MM.1S (cell line): ENCODE measurements at regions not wholly inside any gene's neighbourhood (a gene's known extent, or its start where the extent isn't known, plus 50 kb on each side); places are given as distances from the start of the nearest gene placed in this dataset.

ENCODE experiments used
- DNase-seq: peaks from one replicate; pipeline ENCODE4 v3.0.0-alpha.2; 2015
- H2AFZ ChIP-seq: fragments of 300-600 bp; sonication (generic); 2 replicates; pipeline ENCODE4 v1.6.0; 2016; ENCODE audit warnings: antibody characterized with exemption, low read length
- H3F3A ChIP-seq: fragments of 300-600 bp; sonication (generic); 2 replicates; pipeline ENCODE4 v1.6.1; 2016; ENCODE audit warnings: mild to moderate bottlenecking, antibody characterized with exemption, low read length, moderate library complexity, mixed read lengths; ENCODE audit not compliant: insufficient read depth
- H3K27ac ChIP-seq: fragments of 300-600 bp; sonication (generic); 2 replicates; pipeline ENCODE4 v1.5.1; 2016; ENCODE audit warnings: mild to moderate bottlenecking, low read length
- H3K27me3 ChIP-seq: fragments of 300-600 bp; sonication (generic); replicated peaks from 2 replicates; pipeline ENCODE4 v1.6.0; 2016; ENCODE audit warnings: low read length; ENCODE audit not compliant: insufficient read depth
- H3K36me3 ChIP-seq: fragments of 300-600 bp; sonication (generic); replicated peaks from 2 replicates; pipeline ENCODE4 v1.6.1; 2016; ENCODE audit warnings: mild to moderate bottlenecking, low read length, mixed read lengths; ENCODE audit not compliant: insufficient read depth
- H3K4me1 ChIP-seq: fragments of 300-600 bp; sonication (generic); 2 replicates; pipeline ENCODE4 v1.6.1; 2016; ENCODE audit warnings: low read length, mixed read lengths
- H3K4me2 ChIP-seq: fragments of 300-600 bp; sonication (generic); 2 replicates; pipeline ENCODE4 v1.6.0; 2016; ENCODE audit warnings: low read depth, low read length
- H3K4me3 ChIP-seq: fragments of 300-600 bp; sonication (generic); 2 replicates; pipeline ENCODE4 v1.5.1; 2016; ENCODE audit warnings: low read length, mixed read lengths
- H3K79me2 ChIP-seq: fragments of 300-600 bp; sonication (generic); 2 replicates; pipeline ENCODE4 v1.6.1; 2016; ENCODE audit warnings: mixed run types, low read length, mixed read lengths
- H3K9ac ChIP-seq: fragments of 300-600 bp; sonication (generic); 2 replicates; pipeline ENCODE4 v1.6.1; 2016; ENCODE audit warnings: low read length, mixed read lengths
- H3K9me2 ChIP-seq: fragments of 300-600 bp; sonication (generic); replicated peaks from 2 replicates; pipeline ENCODE4 v1.6.1; 2016; ENCODE audit warnings: mild to moderate bottlenecking, low read length, mixed read lengths; ENCODE audit not compliant: insufficient read depth
- H3K9me3 ChIP-seq: fragments of 300-600 bp; sonication (generic); replicated peaks from 2 replicates; pipeline ENCODE4 v1.6.1; 2016; ENCODE audit warnings: mild to moderate bottlenecking, low read length, mixed read lengths; ENCODE audit not compliant: insufficient read depth
- H4K20me1 ChIP-seq: fragments of 300-600 bp; sonication (generic); 2 replicates; pipeline ENCODE4 v1.6.1; 2016; ENCODE audit warnings: mild to moderate bottlenecking, low read length, moderate library complexity, mixed read lengths; ENCODE audit not compliant: insufficient read depth
- CTCF ChIP-seq: fragments of 300-600 bp; sonication (generic); IDR thresholded peaks from 2 replicates; pipeline ENCODE4 v1.5.1; 2016; ENCODE audit warnings: antibody characterized with exemption, low read length, mixed read lengths
- EZH2 ChIP-seq: fragments of 300-600 bp; sonication (generic); optimal IDR thresholded peaks from 2 replicates; pipeline ENCODE3; 2017; ENCODE audit warnings: low read depth, mild to moderate bottlenecking, antibody characterized with exemption, low read length, mixed read lengths
- EZH2phosphoT487 ChIP-seq: fragments of 300-600 bp; sonication (generic); IDR thresholded peaks from 2 replicates; pipeline ENCODE4 v1.6.1; 2018; ENCODE audit warnings: antibody characterized with exemption, low read length

GRCh38 chr13:22428188-22428828 lies 752.5 kb upstream of the SGCG start:
- Histone ChIP-seq H3K79me2 (no peaks in the 10 kb centered on the region), H3K27ac (no peak overlapping the region), H3K9me2 (no peaks in the 10 kb centered on the region), H3K36me3 (no peaks in the 10 kb centered on the region), H3F3A (no peaks in the 10 kb centered on the region), H4K20me1 (no peaks in the 10 kb centered on the region), H3K9ac (no peak overlapping the region), H3K27me3 (no peaks in the 10 kb centered on the region), H3K4me2 (no peak overlapping the region), H3K4me1 (no peaks in the 10 kb centered on the region), H3K4me3 (no peak overlapping the region), H3K9me3 (no peaks in the 10 kb centered on the region), H2AFZ (no peak overlapping the region)
- TF ChIP-seq EZH2 (no peak), CTCF (no peak), EZH2phosphoT487 (no peak)
- no peak for DNase-seq

GRCh38 chr13:22432690-22433089 lies 748.1 kb upstream of the SGCG start:
- Histone ChIP-seq H3K9me2 (no peaks in the 10 kb centered on the region), H3K27me3 (no peaks in the 10 kb centered on the region), H4K20me1 (no peaks in the 10 kb centered on the region), H3K9ac (no peak overlapping the region), H3K4me2 (no peak overlapping the region), H3K27ac (no peak overlapping the region), H3K36me3 (no peaks in the 10 kb centered on the region), H3K79me2 (no peaks in the 10 kb centered on the region), H3K4me3 (no peak overlapping the region), H3K9me3 (no peaks in the 10 kb centered on the region), H3K4me1 (no peaks in the 10 kb centered on the region), H3F3A (no peaks in the 10 kb centered on the region), H2AFZ (no peak overlapping the region)
- peak; percentile 14 for DNase-seq
- TF ChIP-seq EZH2 (no peak), EZH2phosphoT487 (no peak), CTCF (no peak)

- no peak for DNase-seq
- no peak overlapping the region for H3K4me2 ChIP-seq
- H3K9me3 ChIP-seq = no peaks in the 10 kb centered on the region
- H4K20me1 ChIP-seq = no peaks in the 10 kb centered on the region
- H2AFZ ChIP-seq = no peak overlapping the region
- no peaks in the 10 kb centered on the region for H3F3A ChIP-seq
- no peaks in the 10 kb centered on the region for H3K36me3 ChIP-seq
- H3K27ac ChIP-seq = no peak overlapping the region
- no peaks in the 10 kb centered on the region for H3K27me3 ChIP-seq
- no peak overlapping the region for H3K9ac ChIP-seq
- no peaks in the 10 kb centered on the region for H3K9me2 ChIP-seq
- H3K4me3 ChIP-seq = no peak overlapping the region
- no peaks in the 10 kb centered on the region for H3K79me2 ChIP-seq
- H3K4me1 ChIP-seq = no peaks in the 10 kb centered on the region
- TF ChIP-seq EZH2 (no peak), CTCF (no peak), EZH2phosphoT487 (no peak)
Measured at GRCh38 chr13:22447132-22447886, 733.5 kb upstream of the SGCG start.
